GM18861 (cell line): ENCODE measurements at regions not wholly inside any gene's neighbourhood (a gene's known extent, or its start where the extent isn't known, plus 50 kb on each side); places are given as distances from the start of the nearest gene placed in this dataset.

Experiments
- ATAC-seq: cut with Tn5 transposase; IDR thresholded peaks from one replicate; pipeline ENCODE4 v1.9.1; 2021; ENCODE audit not compliant: unreplicated experiment

GRCh38 chr1:208821939-208822338, 577.8 kb upstream of the PLXNA2 start:
- ATAC-seq = no peak

- no peak for ATAC-seq
These were observed 581.1 kb upstream of the PLXNA2 start for GRCh38 chr1:208825300-208825699.

GRCh38 chr1:208829595-208829994, 585.4 kb upstream of the PLXNA2 start:
- no peak for ATAC-seq

- ATAC-seq = no peak
These were observed 590.4 kb upstream of the PLXNA2 start for GRCh38 chr1:208834381-208835096.

- ATAC-seq = no peak
These were observed 590.9 kb upstream of the PLXNA2 start for GRCh38 chr1:208835097-208835463.

GRCh38 chr1:208835781-208836180, 591.6 kb upstream of the PLXNA2 start:
- ATAC-seq = no peak

- ATAC-seq = no peak
These were observed 593.1 kb upstream of the PLXNA2 start for GRCh38 chr1:208837242-208837641.

- no peak for ATAC-seq
These were observed 597.3 kb upstream of the PLXNA2 start for GRCh38 chr1:208841436-208841835.

GRCh38 chr1:208842451-208842850, 598.3 kb upstream of the PLXNA2 start:
- no peak for ATAC-seq

- no peak for ATAC-seq
These were observed 600.0 kb upstream of the PLXNA2 start for GRCh38 chr1:208844158-208844557.

GRCh38 chr1:208848854-208849253, 604.7 kb upstream of the PLXNA2 start:
- ATAC-seq = no peak

GRCh38 chr1:208850442-208850841, 606.3 kb upstream of the PLXNA2 start:
- no peak for ATAC-seq

GRCh38 chr1:208851366-208851765, 607.2 kb upstream of the PLXNA2 start:
- ATAC-seq = no peak

GRCh38 chr1:208852911-208853310, 608.7 kb upstream of the PLXNA2 start:
- ATAC-seq = no peak

- peak; percentile 82 for ATAC-seq
These were observed 611.2 kb upstream of the PLXNA2 start for GRCh38 chr1:208855403-208855802.

- ATAC-seq = no peak
These were observed 613.3 kb upstream of the PLXNA2 start for GRCh38 chr1:208857465-208857864.

- ATAC-seq = no peak
These were observed 614.6 kb upstream of the PLXNA2 start for GRCh38 chr1:208858738-208859137.

GRCh38 chr1:208864366-208864965, 620.3 kb upstream of the PLXNA2 start:
- ATAC-seq = no peak

- no peak for ATAC-seq
These were observed 622.3 kb upstream of the PLXNA2 start for GRCh38 chr1:208866386-208866955.

GRCh38 chr1:208868554-208868953, 624.4 kb upstream of the PLXNA2 start:
- ATAC-seq = no peak

GRCh38 chr1:208874915-208875314, 630.7 kb upstream of the PLXNA2 start:
- no peak for ATAC-seq

- ATAC-seq = no peak
These were observed 634.8 kb upstream of the PLXNA2 start for GRCh38 chr1:208879022-208879421.
